GM12878 (cell line): ENCODE measurements at regions not wholly inside any gene's neighbourhood (a gene's known extent, or its start where the extent isn't known, plus 50 kb on each side); places are given as distances from the start of the nearest gene placed in this dataset.

Experiments
- ATAC-seq: fragments of 200-7000 bp; cut with Tn5 transposase; 3 replicates; pipeline ENCODE4 v1.9.1; 2020; ENCODE audit warnings: mild to moderate bottlenecking, moderate library complexity
- BruUV-seq: library from RNA; stranded (reverse); fragments of 400-500 nt; replicated peaks from 2 replicates; lab custom pipeline; 2021; lab: Mats Ljungman, UMichigan
- CTCF ChIA-PET: fragments of 300-600 bp; sonication (Branson Sonifier 250); formaldehyde crosslinking; extraction: SDS; loops from one replicate; lab custom pipeline; 2021; ENCODE audit warnings: inconsistent platforms; lab: Yijun Ruan, JAX
- POLR2A ChIA-PET: fragments of 350-600 bp; formaldehyde crosslinking; extraction: SDS; loops from one replicate; lab custom pipeline; 2021; ENCODE audit warnings: inconsistent platforms; lab: Charles Lee
- RAD21 ChIA-PET: fragments of 300-600 bp; sonication (Branson Sonifier 250); formaldehyde crosslinking; loops from one replicate; lab custom pipeline; 2023; ENCODE audit warnings: antibody characterized with exemption; ENCODE audit not compliant: unreplicated experiment; lab: Charles Lee
- SMC1A ChIA-PET: fragments of 300-600 bp; sonication (Branson Sonifier 250); formaldehyde crosslinking; loops from one replicate; lab custom pipeline; 2023; ENCODE audit not compliant: unreplicated experiment, uncharacterized antibody; lab: Charles Lee
- DNase-seq: peaks from one replicate; pipeline ENCODE4 v3.0.0-alpha.2; 2011; ENCODE audit warnings: low read depth, low spot score
- FAIRE-seq: peaks from 3 replicates; lab custom pipeline; 2011; peaks lifted over from hg19 to GRCh38; lab: Jason Lieb, UNC
- H2AFZ ChIP-seq: 2 replicates; pipeline ENCODE4 v1.6.0; 2011; ENCODE audit warnings: low read depth, low read length, control low read depth; ENCODE audit not compliant: control insufficient read depth
- H3K27ac ChIP-seq: 2 replicates; pipeline ENCODE4 v1.5.1; 2011; ENCODE audit warnings: control low read depth; ENCODE audit not compliant: control insufficient read depth, insufficient read depth
- H3K27me3 ChIP-seq, 2 experiments: replicated peaks in 1 of 2; 2 replicates each; pipeline versions ENCODE4 v1.6.0 to v1.6.1; 2011; ENCODE audit warnings: low read length in 1 of 2; ENCODE audit not compliant: control insufficient read depth in 2 of 2, insufficient read depth in 2 of 2
- H3K36me3 ChIP-seq, 2 experiments: 2 replicates each; pipeline ENCODE4 v1.5.1; 2011; ENCODE audit warnings: low read length in 1 of 2; ENCODE audit not compliant: control insufficient read depth in 2 of 2, insufficient read depth in 2 of 2
- H3K4me1 ChIP-seq: 2 replicates; pipeline ENCODE4 v1.6.1; 2011; ENCODE audit warnings: mild to moderate bottlenecking, low read length, moderate library complexity, mixed read lengths; ENCODE audit not compliant: control insufficient read depth, insufficient read depth
- H3K4me2 ChIP-seq: 2 replicates; pipeline ENCODE4 v1.6.0; 2011; ENCODE audit warnings: control low read depth; ENCODE audit not compliant: control insufficient read depth, insufficient read depth
- H3K4me3 ChIP-seq: fragments of 200-600 bp; sonication (generic); 2 replicates; pipeline ENCODE4 v1.5.1; 2016
- H3K79me2 ChIP-seq: 2 replicates; pipeline ENCODE4 v1.6.0; 2011; ENCODE audit warnings: low read length; ENCODE audit not compliant: control insufficient read depth, insufficient read depth
- H3K9ac ChIP-seq: 2 replicates; pipeline ENCODE4 v1.8.0; 2011; ENCODE audit warnings: low read length, control low read depth, mixed read lengths; ENCODE audit not compliant: control insufficient read depth, insufficient read depth
- H3K9me3 ChIP-seq: replicated peaks from 3 replicates; pipeline ENCODE4 v1.5.1; 2011; ENCODE audit warnings: mild to moderate bottlenecking, low read length; ENCODE audit not compliant: control insufficient read depth, insufficient read depth
- H4K20me1 ChIP-seq: 2 replicates; pipeline ENCODE4 v1.6.0; 2011; ENCODE audit not compliant: control insufficient read depth, insufficient read depth
- GATAD2B ChIP-seq: fragments of 450-650 bp; conservative IDR thresholded peaks from 2 replicates; pipeline ENCODE4 v1.6.1; 2017; ENCODE audit warnings: low read depth, mild to moderate bottlenecking, moderate library complexity
- IKZF1 ChIP-seq: fragments of 450-650 bp; conservative IDR thresholded peaks from 2 replicates; pipeline ENCODE4 v1.6.1; 2017; ENCODE audit warnings: antibody characterized with exemption, mild to moderate bottlenecking
- IRF3 ChIP-seq: fragments of 450-650 bp; IDR thresholded peaks from 2 replicates; pipeline ENCODE4 v1.6.1; 2014; ENCODE audit warnings: mild to moderate bottlenecking
- KAT2A ChIP-seq: conservative IDR thresholded peaks from 2 replicates; pipeline ENCODE4 v1.6.1; 2011; ENCODE audit warnings: low read depth, low read length; ENCODE audit not compliant: control insufficient read depth
- NR2C1 ChIP-seq: fragments of 450-650 bp; IDR thresholded peaks from 2 replicates; pipeline ENCODE4 v1.6.1; 2017; ENCODE audit warnings: antibody characterized with exemption, mild to moderate bottlenecking, moderate library complexity
- STAT1 ChIP-seq: fragments of 450-650 bp; conservative IDR thresholded peaks from 2 replicates; pipeline ENCODE4 v1.6.1; 2014; ENCODE audit warnings: antibody characterized with exemption, mild to moderate bottlenecking
- WGBS: methylation state at CpG from one replicate; pipeline ENCODE4 v1.1.6; 2016; ENCODE audit warnings: low lambda C conversion rate; ENCODE audit not compliant: insufficient replicate concordance, insufficient coverage; ENCODE audit errors: missing lambda C conversion rate; 5-methylcytosine and 5-hydroxymethylcytosine counted together
- in situ Hi-C: fragments of 300-500 bp; cut with MboI; formaldehyde crosslinking; loops from 9 replicates; pipeline ENCODE4 v1.14.3; 2018; ENCODE audit warnings: mixed read lengths
- intact Hi-C: fragments of 100-400 bp; cut with micrococcal nuclease; formaldehyde crosslinking; loops from one replicate; pipeline ENCODE4 v1.14.2; 2022; ENCODE audit not compliant: unreplicated experiment
- TF ChIP-seq, protein P1 (sequence below): fragments of 450-650 bp; IDR thresholded peaks from 2 replicates; pipeline ENCODE4 v1.6.1; 2018; ENCODE audit warnings: mild to moderate bottlenecking, low read depth, moderate library complexity; ENCODE audit not compliant: partially characterized antibody

- ChIA-PET CTCF (interaction anchor here (0.6 to 1.7 kb wide), 3 partner anchors 49 to 485 kb away, joined by 3 to 7 read pairs (median 3); no protein-coding TSS in a partner anchor), RAD21 (no interaction called here), SMC1A (interaction anchor here (0.6 to 1.9 kb wide), 5 partner anchors 16 to 361 kb away, joined by 3 to 6 read pairs (median 3); no protein-coding TSS in a partner anchor), POLR2A (no interaction called here)
- intact Hi-C loops (no loop called here), in situ Hi-C loops (no loop called here)
- Histone ChIP-seq H3K4me1 (no peaks in the 10 kb centered on the region), H2AFZ (no peak overlapping the region), H3K36me3 (no peaks in the 10 kb centered on the region), H3K79me2 (no peaks in the 10 kb centered on the region), H3K27ac (no peak overlapping the region), H3K4me3 (no peak overlapping the region), H3K9ac (no peak overlapping the region), H3K4me2 (no peak overlapping the region)
- ATAC-seq, result no peak
- DNase-seq, result no peak
- FAIRE-seq, result no peak
- no peak for TF ChIP-seq IKZF1
- TF ChIP-seq IRF3, result no peak
- no peak for TF ChIP-seq STAT1
- no peak for TF ChIP-seq KAT2A
- TF ChIP-seq, protein P1, sequence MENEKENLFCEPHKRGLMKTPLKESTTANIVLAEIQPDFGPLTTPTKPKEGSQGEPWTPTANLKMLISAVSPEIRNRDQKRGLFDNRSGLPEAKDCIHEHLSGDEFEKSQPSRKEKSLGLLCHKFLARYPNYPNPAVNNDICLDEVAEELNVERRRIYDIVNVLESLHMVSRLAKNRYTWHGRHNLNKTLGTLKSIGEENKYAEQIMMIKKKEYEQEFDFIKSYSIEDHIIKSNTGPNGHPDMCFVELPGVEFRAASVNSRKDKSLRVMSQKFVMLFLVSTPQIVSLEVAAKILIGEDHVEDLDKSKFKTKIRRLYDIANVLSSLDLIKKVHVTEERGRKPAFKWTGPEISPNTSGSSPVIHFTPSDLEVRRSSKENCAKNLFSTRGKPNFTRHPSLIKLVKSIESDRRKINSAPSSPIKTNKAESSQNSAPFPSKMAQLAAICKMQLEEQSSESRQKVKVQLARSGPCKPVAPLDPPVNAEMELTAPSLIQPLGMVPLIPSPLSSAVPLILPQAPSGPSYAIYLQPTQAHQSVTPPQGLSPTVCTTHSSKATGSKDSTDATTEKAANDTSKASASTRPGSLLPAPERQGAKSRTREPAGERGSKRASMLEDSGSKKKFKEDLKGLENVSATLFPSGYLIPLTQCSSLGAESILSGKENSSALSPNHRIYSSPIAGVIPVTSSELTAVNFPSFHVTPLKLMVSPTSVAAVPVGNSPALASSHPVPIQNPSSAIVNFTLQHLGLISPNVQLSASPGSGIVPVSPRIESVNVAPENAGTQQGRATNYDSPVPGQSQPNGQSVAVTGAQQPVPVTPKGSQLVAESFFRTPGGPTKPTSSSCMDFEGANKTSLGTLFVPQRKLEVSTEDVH, result no peak
- TF ChIP-seq NR2C1, result no peak
- TF ChIP-seq GATAD2B, result no peak
- TF ChIP-seq, all 136 proteins: peak for 0
- WGBS, result 66% methylated on average over 4 of the region's 4 CpGs
- H3K27me3 ChIP-seq, result peaks cover 0 to 2% of the 10 kb centered on the region in 2 experiments; a peak in 2 of 4 replicates
- no peaks in the 10 kb centered on the region for H4K20me1 ChIP-seq
- no TSS peak for BruUV-seq
- no peaks in the 10 kb centered on the region for H3K9me3 ChIP-seq
Observed at GRCh38 chr3:5072100-5072816, 49.8 kb upstream of the ARL8B start.
